Body of pancreas (tissue), 4 donors: ENCODE measurements at regions not wholly inside any gene's neighbourhood (a gene's known extent, or its start where the extent isn't known, plus 50 kb on each side); places are given as distances from the start of the nearest gene placed in this dataset.

Experiments used
- POLR2A ChIP-seq, 3 donors: fragments of 450-650 bp; IDR thresholded peaks; one replicate each; pipeline ENCODE4 v1.6.1; 2016; ENCODE audit warnings: antibody characterized with exemption in 3 of 3, mild to moderate bottlenecking in 2 of 3
- TF ChIP-seq, protein P1 (sequence below), 7 experiments: fragments of 450-650 bp in 4 of 7; fragments of 200-600 bp in 3 of 7; sonication (generic) in 3 of 7; IDR thresholded peaks; one replicate each; pipeline ENCODE4 v1.5.1; 2016 to 2019; ENCODE audit warnings: antibody characterized with exemption in 7 of 7

GRCh38 chr6:69449887-69450286 is 346.9 kb downstream of the LMBRD1 start:
- TF ChIP-seq, protein P1, sequence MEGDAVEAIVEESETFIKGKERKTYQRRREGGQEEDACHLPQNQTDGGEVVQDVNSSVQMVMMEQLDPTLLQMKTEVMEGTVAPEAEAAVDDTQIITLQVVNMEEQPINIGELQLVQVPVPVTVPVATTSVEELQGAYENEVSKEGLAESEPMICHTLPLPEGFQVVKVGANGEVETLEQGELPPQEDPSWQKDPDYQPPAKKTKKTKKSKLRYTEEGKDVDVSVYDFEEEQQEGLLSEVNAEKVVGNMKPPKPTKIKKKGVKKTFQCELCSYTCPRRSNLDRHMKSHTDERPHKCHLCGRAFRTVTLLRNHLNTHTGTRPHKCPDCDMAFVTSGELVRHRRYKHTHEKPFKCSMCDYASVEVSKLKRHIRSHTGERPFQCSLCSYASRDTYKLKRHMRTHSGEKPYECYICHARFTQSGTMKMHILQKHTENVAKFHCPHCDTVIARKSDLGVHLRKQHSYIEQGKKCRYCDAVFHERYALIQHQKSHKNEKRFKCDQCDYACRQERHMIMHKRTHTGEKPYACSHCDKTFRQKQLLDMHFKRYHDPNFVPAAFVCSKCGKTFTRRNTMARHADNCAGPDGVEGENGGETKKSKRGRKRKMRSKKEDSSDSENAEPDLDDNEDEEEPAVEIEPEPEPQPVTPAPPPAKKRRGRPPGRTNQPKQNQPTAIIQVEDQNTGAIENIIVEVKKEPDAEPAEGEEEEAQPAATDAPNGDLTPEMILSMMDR (IDR thresholded peaks at IDR 0.05): no peak
- no peak for TF ChIP-seq POLR2A (IDR thresholded peaks at IDR 0.05)
